WTC11 (cell line): ENCODE measurements at regions not wholly inside any gene's neighbourhood (a gene's known extent, or its start where the extent isn't known, plus 50 kb on each side); places are given as distances from the start of the nearest gene placed in this dataset.

Source experiments
- ATAC-seq: fragments of 200-7000 bp; cut with Tn5 transposase; 2 replicates; pipeline ENCODE4 v1.10.0; 2021; ENCODE audit warnings: mild to moderate bottlenecking, moderate library complexity
- CTCF ChIA-PET: fragments of 300-600 bp; sonication (Branson Sonifier 250); formaldehyde crosslinking; loops from one replicate; lab custom pipeline; 2021; ENCODE audit warnings: antibody characterized with exemption; lab: Charles Lee
- POLR2A ChIA-PET: fragments of 350-600 bp; sonication (Branson Sonifier 250); formaldehyde crosslinking; loops from one replicate; lab custom pipeline; 2021; ENCODE audit warnings: antibody characterized with exemption; lab: Charles Lee
- DNase-seq: peaks from one replicate; pipeline ENCODE4 v3.0.0; 2021; ENCODE audit warnings: low spot score
- H3K27ac Mint-ChIP-seq: 2 replicates; pipeline ENCODE4 v1.8.0; 2021; ENCODE audit warnings: mixed read lengths
- H3K27me3 Mint-ChIP-seq: 2 replicates; pipeline ENCODE4 v1.8.0; 2021; ENCODE audit warnings: low read depth, mild to moderate bottlenecking, moderate library complexity, mixed read lengths
- H3K36me3 Mint-ChIP-seq: 2 replicates; pipeline ENCODE4 v1.8.0; 2021; ENCODE audit warnings: mixed read lengths
- H3K4me1 Mint-ChIP-seq: 2 replicates; pipeline ENCODE4 v1.8.0; 2022; ENCODE audit warnings: mixed read lengths
- H3K4me3 Mint-ChIP-seq: 2 replicates; pipeline ENCODE4 v1.8.0; 2021; ENCODE audit warnings: mild to moderate bottlenecking, moderate library complexity, mixed read lengths
- H3K9me3 Mint-ChIP-seq: 2 replicates; pipeline ENCODE4 v1.8.0; 2021; ENCODE audit warnings: mixed read lengths
- CBFB ChIP-seq: sonication (generic); formaldehyde crosslinking; IDR thresholded peaks from 2 replicates; pipeline ENCODE4 v1.8.1; 2022; ENCODE audit warnings: mild to moderate bottlenecking, low read depth, missing genetic modification reagents
- CREB1 ChIP-seq: sonication (generic); formaldehyde crosslinking; IDR thresholded peaks from 2 replicates; pipeline ENCODE4 v1.8.0; 2023; ENCODE audit warnings: mild to moderate bottlenecking, missing genetic modification reagents
- ESRRA ChIP-seq: sonication (generic); formaldehyde crosslinking; IDR thresholded peaks from 2 replicates; pipeline ENCODE4 v1.8.1; 2022; ENCODE audit warnings: mild to moderate bottlenecking, missing genetic modification reagents, borderline replicate concordance
- ETV6 ChIP-seq: sonication (generic); formaldehyde crosslinking; IDR thresholded peaks from 2 replicates; pipeline ENCODE4 v1.8.1; 2022; ENCODE audit warnings: mild to moderate bottlenecking, missing genetic modification reagents
- FOXK1 ChIP-seq: sonication (generic); formaldehyde crosslinking; IDR thresholded peaks from 2 replicates; pipeline ENCODE4 v1.8.0; 2022; ENCODE audit warnings: mild to moderate bottlenecking, moderate library complexity, missing genetic modification reagents
- HMGA2 ChIP-seq: fragments of 250-450 bp; sonication (Bioruptor Pico); IDR thresholded peaks from 2 replicates; pipeline ENCODE4 v1.4.0; 2021; ENCODE audit warnings: mild to moderate bottlenecking, moderate library complexity
- NFE2L1 ChIP-seq: sonication (generic); formaldehyde crosslinking; IDR thresholded peaks from 2 replicates; pipeline ENCODE4 v1.8.1; 2023; ENCODE audit warnings: missing genetic modification reagents
- NR1H2 ChIP-seq: sonication (generic); formaldehyde crosslinking; IDR thresholded peaks from 2 replicates; pipeline ENCODE4 v1.9.0; 2021; ENCODE audit warnings: mild to moderate bottlenecking, moderate library complexity, missing genetic modification reagents
- NR2C2 ChIP-seq: sonication (generic); formaldehyde crosslinking; IDR thresholded peaks from 2 replicates; pipeline ENCODE4 v1.8.0; 2022; ENCODE audit warnings: mild to moderate bottlenecking, missing genetic modification reagents
- PRRX2 ChIP-seq: fragments of 250-450 bp; sonication (Bioruptor Pico); IDR thresholded peaks from 2 replicates; pipeline ENCODE4 v1.8.0; 2021; ENCODE audit warnings: mild to moderate bottlenecking
- RELA ChIP-seq: sonication (generic); formaldehyde crosslinking; IDR thresholded peaks from 2 replicates; pipeline ENCODE4 v1.8.1; 2022; ENCODE audit warnings: missing genetic modification reagents, mild to moderate bottlenecking, borderline replicate concordance
- RORB ChIP-seq: fragments of 250-450 bp; sonication (Bioruptor Pico); IDR thresholded peaks from 2 replicates; pipeline ENCODE4 v1.9.0; 2021; ENCODE audit warnings: mild to moderate bottlenecking
- SMAD4 ChIP-seq: sonication (generic); formaldehyde crosslinking; IDR thresholded peaks from 2 replicates; pipeline ENCODE4 v1.8.0; 2022; ENCODE audit warnings: mild to moderate bottlenecking, missing genetic modification reagents
- STAT6 ChIP-seq: sonication (generic); formaldehyde crosslinking; conservative IDR thresholded peaks from 2 replicates; pipeline ENCODE4 v1.8.1; 2023; ENCODE audit warnings: mild to moderate bottlenecking, low read depth, missing genetic modification reagents, moderate library complexity
- TCF7 ChIP-seq: sonication (generic); formaldehyde crosslinking; IDR thresholded peaks from 2 replicates; pipeline ENCODE4 v1.8.0; 2022; ENCODE audit warnings: mild to moderate bottlenecking, low read depth, missing genetic modification reagents, moderate library complexity
- TP53 ChIP-seq: sonication (generic); formaldehyde crosslinking; IDR thresholded peaks from 2 replicates; pipeline ENCODE4 v1.8.1; 2023; ENCODE audit warnings: mild to moderate bottlenecking, missing genetic modification reagents
- ZNF121 ChIP-seq: sonication (generic); formaldehyde crosslinking; IDR thresholded peaks from 2 replicates; pipeline ENCODE4 v1.8.0; 2023; ENCODE audit warnings: missing genetic modification reagents
- ZNF232 ChIP-seq: sonication (generic); formaldehyde crosslinking; IDR thresholded peaks from 2 replicates; pipeline ENCODE4 v1.8.0; 2022; ENCODE audit warnings: mild to moderate bottlenecking, missing genetic modification reagents
- ZNF263 ChIP-seq: sonication (generic); formaldehyde crosslinking; IDR thresholded peaks from 2 replicates; pipeline ENCODE4 v1.8.1; 2022; ENCODE audit warnings: low read depth, mild to moderate bottlenecking, moderate library complexity, missing genetic modification reagents
- ZNF671 ChIP-seq: fragments of 250-450 bp; sonication (Bioruptor Pico); IDR thresholded peaks from 2 replicates; pipeline ENCODE4 v1.8.0; 2021; ENCODE audit warnings: mild to moderate bottlenecking
- TF ChIP-seq, protein P1 (sequence below): fragments of 250-450 bp; sonication (Bioruptor Pico); IDR thresholded peaks from 2 replicates; pipeline ENCODE4 v1.9.0; 2021; ENCODE audit warnings: mild to moderate bottlenecking
- TF ChIP-seq, protein P2 (sequence below): sonication (generic); formaldehyde crosslinking; IDR thresholded peaks from 2 replicates; pipeline ENCODE4 v1.8.1; 2022; ENCODE audit warnings: low read depth, missing genetic modification reagents, borderline replicate concordance
- TF ChIP-seq, protein P3 (sequence below): fragments of 250-450 bp; sonication (Bioruptor Pico); conservative IDR thresholded peaks from 2 replicates; pipeline ENCODE4 v1.9.0; 2021; ENCODE audit warnings: mild to moderate bottlenecking
- TF ChIP-seq, protein P4 (sequence below): sonication (generic); formaldehyde crosslinking; conservative IDR thresholded peaks from 2 replicates; pipeline ENCODE4 v1.8.1; 2022; ENCODE audit warnings: mild to moderate bottlenecking, missing genetic modification reagents

- Mint-ChIP-seq H3K4me3 (no peak overlapping the region), H3K4me1 (peaks cover 35% of the 10 kb centered on the region), H3K9me3 (no peaks in the 10 kb centered on the region), H3K36me3 (no peaks in the 10 kb centered on the region), H3K27me3 (peaks cover 24% of the 10 kb centered on the region), H3K27ac (no peak overlapping the region)
- POLR2A ChIA-PET: no interaction called here
- no peak for TF ChIP-seq ZNF121 (CRISPR knock-in tag)
- no peak for TF ChIP-seq SMAD4 (CRISPR knock-in tag)
- TF ChIP-seq RELA (CRISPR knock-in tag): no peak
- TF ChIP-seq, protein P1, sequence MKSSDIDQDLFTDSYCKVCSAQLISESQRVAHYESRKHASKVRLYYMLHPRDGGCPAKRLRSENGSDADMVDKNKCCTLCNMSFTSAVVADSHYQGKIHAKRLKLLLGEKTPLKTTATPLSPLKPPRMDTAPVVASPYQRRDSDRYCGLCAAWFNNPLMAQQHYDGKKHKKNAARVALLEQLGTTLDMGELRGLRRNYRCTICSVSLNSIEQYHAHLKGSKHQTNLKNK: no peak
- TF ChIP-seq CBFB (CRISPR knock-in tag): no peak
- no peak for TF ChIP-seq ZNF263 (CRISPR knock-in tag)
- TF ChIP-seq TP53 (CRISPR knock-in tag): no peak
- no peak for TF ChIP-seq CREB1
- TF ChIP-seq ZNF671 (CRISPR knock-in tag): no peak
- no peak for ATAC-seq
- CTCF ChIA-PET: no interaction called here
- DNase-seq: no peak
Measured at GRCh38 chr2:18842836-18843235, 253.5 kb upstream of the NT5C1B start.

GRCh38 chr2:18841248-18842150 lies 252.1 kb upstream of the NT5C1B start:
- Mint-ChIP-seq H3K36me3 (no peaks in the 10 kb centered on the region), H3K4me1 (peaks cover 47% of the 10 kb centered on the region), H3K4me3 (no peak overlapping the region), H3K27me3 (peaks cover 31% of the 10 kb centered on the region), H3K9me3 (no peaks in the 10 kb centered on the region), H3K27ac (no peak overlapping the region)
- ChIA-PET POLR2A (no interaction called here), CTCF (no interaction called here)
- DNase-seq: no peak
- TF ChIP-seq NFE2L1 (no peak), ETV6 (CRISPR knock-in tag) (no peak), TCF7 (CRISPR knock-in tag) (no peak), ESRRA (CRISPR knock-in tag) (no peak), NR1H2 (CRISPR knock-in tag) (no peak), FOXK1 (CRISPR knock-in tag) (no peak), NR2C2 (CRISPR knock-in tag) (no peak), RORB (no peak), HMGA2 (no peak), ZNF121 (CRISPR knock-in tag) (no peak), ZNF232 (no peak), STAT6 (CRISPR knock-in tag) (no peak), SMAD4 (CRISPR knock-in tag) (no peak), CBFB (CRISPR knock-in tag) (no peak), PRRX2 (no peak)
- TF ChIP-seq, protein P2, sequence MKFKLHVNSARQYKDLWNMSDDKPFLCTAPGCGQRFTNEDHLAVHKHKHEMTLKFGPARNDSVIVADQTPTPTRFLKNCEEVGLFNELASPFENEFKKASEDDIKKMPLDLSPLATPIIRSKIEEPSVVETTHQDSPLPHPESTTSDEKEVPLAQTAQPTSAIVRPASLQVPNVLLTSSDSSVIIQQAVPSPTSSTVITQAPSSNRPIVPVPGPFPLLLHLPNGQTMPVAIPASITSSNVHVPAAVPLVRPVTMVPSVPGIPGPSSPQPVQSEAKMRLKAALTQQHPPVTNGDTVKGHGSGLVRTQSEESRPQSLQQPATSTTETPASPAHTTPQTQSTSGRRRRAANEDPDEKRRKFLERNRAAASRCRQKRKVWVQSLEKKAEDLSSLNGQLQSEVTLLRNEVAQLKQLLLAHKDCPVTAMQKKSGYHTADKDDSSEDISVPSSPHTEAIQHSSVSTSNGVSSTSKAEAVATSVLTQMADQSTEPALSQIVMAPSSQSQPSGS (CRISPR knock-in tag): no peak
- TF ChIP-seq, protein P3, sequence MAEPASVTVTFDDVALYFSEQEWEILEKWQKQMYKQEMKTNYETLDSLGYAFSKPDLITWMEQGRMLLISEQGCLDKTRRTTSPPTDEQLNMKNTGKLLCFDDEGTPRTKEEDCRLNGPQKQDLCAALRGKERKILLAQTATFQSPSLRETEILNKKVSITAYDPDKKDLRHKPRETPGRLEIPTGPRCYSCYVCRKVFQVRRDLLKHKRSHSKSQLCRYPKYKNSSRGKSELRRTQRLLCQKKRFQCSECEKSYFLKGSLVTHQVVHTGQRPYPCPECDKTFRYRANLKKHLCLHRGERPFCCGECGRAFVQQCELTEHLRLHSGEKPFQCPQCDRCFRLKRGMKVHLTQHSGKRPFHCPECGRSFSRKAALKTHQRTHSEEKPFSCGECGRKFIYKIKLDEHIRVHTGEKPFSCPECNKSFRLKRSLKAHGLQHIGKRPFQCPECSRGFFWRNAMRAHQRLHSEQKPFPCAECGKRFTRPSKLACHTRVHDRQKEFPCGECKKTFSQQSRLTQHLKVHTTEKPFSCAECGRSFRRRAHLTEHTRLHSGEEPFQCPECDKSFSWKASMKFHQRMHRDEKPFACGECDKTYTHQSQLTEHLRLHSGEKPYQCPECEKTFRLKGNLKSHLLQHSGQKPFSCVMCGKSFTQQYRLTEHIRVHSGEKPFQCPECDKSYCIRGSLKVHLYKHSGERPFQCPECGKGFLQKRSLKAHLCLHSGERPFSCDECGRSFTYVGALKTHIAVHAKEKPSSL (CRISPR knock-in tag): no peak
- TF ChIP-seq, protein P4, sequence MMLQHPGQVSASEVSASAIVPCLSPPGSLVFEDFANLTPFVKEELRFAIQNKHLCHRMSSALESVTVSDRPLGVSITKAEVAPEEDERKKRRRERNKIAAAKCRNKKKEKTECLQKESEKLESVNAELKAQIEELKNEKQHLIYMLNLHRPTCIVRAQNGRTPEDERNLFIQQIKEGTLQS (CRISPR knock-in tag): no peak
- ATAC-seq: no peak
